ENCODE measurements at regions not wholly inside any gene's neighbourhood (a gene's known extent, or its start where the extent isn't known, plus 50 kb on each side); places are given as distances from the start of the nearest gene placed in this dataset.

DNA sequence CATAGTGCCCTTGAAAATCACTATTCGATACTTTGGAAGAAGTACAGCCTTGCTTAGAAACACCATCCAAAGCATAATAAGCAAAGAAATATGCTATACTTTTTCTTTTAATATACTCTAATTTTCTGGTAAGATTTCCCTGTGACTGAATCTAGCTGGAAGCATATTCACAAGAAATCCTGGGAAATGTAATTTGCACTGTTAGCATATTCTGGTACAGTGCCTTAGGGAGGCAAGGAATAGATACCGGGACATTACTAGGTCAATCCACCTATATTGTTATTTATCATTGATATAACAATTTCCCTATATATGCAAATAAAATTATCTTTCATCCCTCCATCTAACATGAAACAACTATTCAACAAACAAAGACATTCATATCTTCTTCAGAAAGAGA lies 1131.3 kb upstream of the PRR20A start:
- TF ChIP-seq, protein P1, sequence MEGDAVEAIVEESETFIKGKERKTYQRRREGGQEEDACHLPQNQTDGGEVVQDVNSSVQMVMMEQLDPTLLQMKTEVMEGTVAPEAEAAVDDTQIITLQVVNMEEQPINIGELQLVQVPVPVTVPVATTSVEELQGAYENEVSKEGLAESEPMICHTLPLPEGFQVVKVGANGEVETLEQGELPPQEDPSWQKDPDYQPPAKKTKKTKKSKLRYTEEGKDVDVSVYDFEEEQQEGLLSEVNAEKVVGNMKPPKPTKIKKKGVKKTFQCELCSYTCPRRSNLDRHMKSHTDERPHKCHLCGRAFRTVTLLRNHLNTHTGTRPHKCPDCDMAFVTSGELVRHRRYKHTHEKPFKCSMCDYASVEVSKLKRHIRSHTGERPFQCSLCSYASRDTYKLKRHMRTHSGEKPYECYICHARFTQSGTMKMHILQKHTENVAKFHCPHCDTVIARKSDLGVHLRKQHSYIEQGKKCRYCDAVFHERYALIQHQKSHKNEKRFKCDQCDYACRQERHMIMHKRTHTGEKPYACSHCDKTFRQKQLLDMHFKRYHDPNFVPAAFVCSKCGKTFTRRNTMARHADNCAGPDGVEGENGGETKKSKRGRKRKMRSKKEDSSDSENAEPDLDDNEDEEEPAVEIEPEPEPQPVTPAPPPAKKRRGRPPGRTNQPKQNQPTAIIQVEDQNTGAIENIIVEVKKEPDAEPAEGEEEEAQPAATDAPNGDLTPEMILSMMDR (IDR thresholded peaks at IDR 0.05) = no peak
- no peak for TF ChIP-seq POLR2A (IDR thresholded peaks at IDR 0.05)

All from thyroid gland (tissue), 4 donors.